Chondrocyte (in vitro differentiated cells): ENCODE measurements at regions not wholly inside any gene's neighbourhood (a gene's known extent, or its start where the extent isn't known, plus 50 kb on each side); places are given as distances from the start of the nearest gene placed in this dataset.

Source experiments
- DNase-seq: peaks from one replicate; pipeline ENCODE4 v3.0.0; 2021; ENCODE audit warnings: mixed read lengths, low spot score
- H3K27ac Mint-ChIP-seq: one replicate; pipeline ENCODE4 v1.8.0; 2021; ENCODE audit warnings: mild to moderate bottlenecking, moderate library complexity, mixed read lengths; ENCODE audit not compliant: unreplicated experiment
- H3K27me3 Mint-ChIP-seq: 2 replicates; pipeline ENCODE4 v1.8.0; 2021; ENCODE audit warnings: low read depth, mixed read lengths
- H3K36me3 Mint-ChIP-seq: 2 replicates; pipeline ENCODE4 v1.8.0; 2021; ENCODE audit warnings: low read depth, mixed read lengths
- H3K4me1 Mint-ChIP-seq: 2 replicates; pipeline ENCODE4 v1.8.0; 2021; ENCODE audit warnings: low read depth, mild to moderate bottlenecking, mixed read lengths
- H3K4me3 Mint-ChIP-seq: one replicate; pipeline ENCODE4 v1.8.0; 2021; ENCODE audit warnings: mild to moderate bottlenecking, moderate library complexity, mixed read lengths; ENCODE audit not compliant: unreplicated experiment
- H3K9me3 Mint-ChIP-seq: 2 replicates; pipeline ENCODE4 v1.8.0; 2021; ENCODE audit warnings: low read depth, mixed read lengths
- TF ChIP-seq, protein P1 (sequence below): fragments of 200-600 bp; sonication (generic); IDR thresholded peaks from 2 replicates; pipeline ENCODE4 v1.5.0; 2021; ENCODE audit warnings: antibody characterized with exemption, mild to moderate bottlenecking, moderate library complexity

DNA sequence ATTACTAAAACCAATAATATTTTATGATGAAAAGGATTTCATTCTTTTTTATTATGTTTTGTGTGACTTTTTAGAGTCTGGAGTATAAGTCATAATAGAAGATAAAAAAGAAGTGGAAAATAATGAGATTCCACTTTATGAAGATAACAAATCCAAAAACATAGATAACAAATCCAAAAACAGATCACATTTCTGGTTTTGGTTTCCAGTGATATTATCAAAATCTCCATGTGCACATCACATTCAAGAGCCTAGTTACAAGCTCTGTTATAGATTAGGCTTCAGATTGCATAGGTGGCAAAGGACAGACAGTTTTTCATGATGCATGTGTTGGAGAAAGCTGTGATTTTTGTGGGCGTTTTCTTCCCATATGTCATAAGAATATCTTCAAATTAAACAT, 648.2 kb downstream of the STK39 start:
- no peaks in the 10 kb centered on the region for H3K27me3 Mint-ChIP-seq
- no peaks in the 10 kb centered on the region for H3K36me3 Mint-ChIP-seq
- TF ChIP-seq, protein P1, sequence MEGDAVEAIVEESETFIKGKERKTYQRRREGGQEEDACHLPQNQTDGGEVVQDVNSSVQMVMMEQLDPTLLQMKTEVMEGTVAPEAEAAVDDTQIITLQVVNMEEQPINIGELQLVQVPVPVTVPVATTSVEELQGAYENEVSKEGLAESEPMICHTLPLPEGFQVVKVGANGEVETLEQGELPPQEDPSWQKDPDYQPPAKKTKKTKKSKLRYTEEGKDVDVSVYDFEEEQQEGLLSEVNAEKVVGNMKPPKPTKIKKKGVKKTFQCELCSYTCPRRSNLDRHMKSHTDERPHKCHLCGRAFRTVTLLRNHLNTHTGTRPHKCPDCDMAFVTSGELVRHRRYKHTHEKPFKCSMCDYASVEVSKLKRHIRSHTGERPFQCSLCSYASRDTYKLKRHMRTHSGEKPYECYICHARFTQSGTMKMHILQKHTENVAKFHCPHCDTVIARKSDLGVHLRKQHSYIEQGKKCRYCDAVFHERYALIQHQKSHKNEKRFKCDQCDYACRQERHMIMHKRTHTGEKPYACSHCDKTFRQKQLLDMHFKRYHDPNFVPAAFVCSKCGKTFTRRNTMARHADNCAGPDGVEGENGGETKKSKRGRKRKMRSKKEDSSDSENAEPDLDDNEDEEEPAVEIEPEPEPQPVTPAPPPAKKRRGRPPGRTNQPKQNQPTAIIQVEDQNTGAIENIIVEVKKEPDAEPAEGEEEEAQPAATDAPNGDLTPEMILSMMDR, result no peak
- DNase-seq, result no peak
- H3K9me3 Mint-ChIP-seq, result no peaks in the 10 kb centered on the region
- H3K4me3 Mint-ChIP-seq, result no peak overlapping the region
- no peak overlapping the region for H3K27ac Mint-ChIP-seq
- H3K4me1 Mint-ChIP-seq, result peaks cover 5% of the 10 kb centered on the region

DNA sequence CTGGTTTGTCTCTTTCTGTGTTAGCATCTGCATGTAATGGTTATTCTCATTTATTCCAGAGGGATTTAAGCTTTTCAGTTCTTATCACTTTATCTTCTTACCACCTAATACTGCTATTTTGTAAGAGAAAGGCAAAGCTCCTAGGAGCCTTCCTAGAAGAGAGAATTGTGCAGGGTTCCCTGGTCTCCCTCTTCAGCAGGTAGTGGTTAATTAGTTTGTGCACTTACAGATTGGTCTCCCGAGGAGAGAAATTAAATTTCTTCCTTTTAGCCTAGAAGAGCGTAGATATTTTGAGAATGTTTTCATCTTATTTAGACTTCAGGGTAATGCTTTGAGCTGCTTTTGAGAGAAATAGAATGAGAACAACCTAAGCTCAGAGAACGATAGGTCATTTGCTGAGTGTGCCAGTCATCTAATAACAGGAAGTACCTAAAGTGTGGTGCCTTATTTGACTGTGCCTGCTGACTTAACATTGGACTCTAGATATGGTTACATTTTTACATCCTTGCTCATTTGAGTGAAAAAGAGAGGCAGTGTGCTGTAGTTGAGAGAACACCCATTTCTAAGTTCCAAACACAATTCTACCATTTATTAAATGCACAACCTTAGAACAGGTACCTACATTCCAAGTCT, 651.4 kb downstream of the STK39 start:
- DNase-seq, result no peak
- no peaks in the 10 kb centered on the region for H3K36me3 Mint-ChIP-seq
- H3K27me3 Mint-ChIP-seq, result no peaks in the 10 kb centered on the region
- H3K4me3 Mint-ChIP-seq, result no peak overlapping the region
- H3K4me1 Mint-ChIP-seq, result peaks cover 5% of the 10 kb centered on the region
- no peak overlapping the region for H3K27ac Mint-ChIP-seq
- TF ChIP-seq, protein P1, result no peak
- no peaks in the 10 kb centered on the region for H3K9me3 Mint-ChIP-seq

DNA sequence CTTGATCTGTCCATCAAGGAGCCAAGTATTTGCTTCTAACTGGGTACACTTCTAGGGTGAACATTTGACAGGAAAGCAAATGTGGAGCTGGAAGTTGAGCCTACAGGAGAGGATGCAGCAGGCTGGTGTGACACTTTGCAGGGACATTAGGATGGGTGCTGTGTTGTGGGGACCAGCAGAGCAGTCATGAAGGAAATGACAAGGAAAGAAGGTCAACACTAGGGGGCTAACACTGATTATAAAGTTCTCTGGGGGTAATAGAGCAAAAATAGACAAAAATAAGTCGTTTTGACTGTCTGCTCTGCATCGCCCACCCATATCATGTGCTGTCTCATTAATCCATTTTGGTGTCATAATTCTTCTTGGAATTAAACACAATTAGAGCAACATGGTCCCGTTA, 652.4 kb downstream of the STK39 start:
- TF ChIP-seq, protein P1, result no peak
- H3K4me3 Mint-ChIP-seq, result no peak overlapping the region
- H3K36me3 Mint-ChIP-seq, result no peaks in the 10 kb centered on the region
- peaks cover 5% of the 10 kb centered on the region for H3K4me1 Mint-ChIP-seq
- no peaks in the 10 kb centered on the region for H3K9me3 Mint-ChIP-seq
- H3K27me3 Mint-ChIP-seq, result no peaks in the 10 kb centered on the region
- no peak for DNase-seq
- H3K27ac Mint-ChIP-seq, result no peak overlapping the region

DNA sequence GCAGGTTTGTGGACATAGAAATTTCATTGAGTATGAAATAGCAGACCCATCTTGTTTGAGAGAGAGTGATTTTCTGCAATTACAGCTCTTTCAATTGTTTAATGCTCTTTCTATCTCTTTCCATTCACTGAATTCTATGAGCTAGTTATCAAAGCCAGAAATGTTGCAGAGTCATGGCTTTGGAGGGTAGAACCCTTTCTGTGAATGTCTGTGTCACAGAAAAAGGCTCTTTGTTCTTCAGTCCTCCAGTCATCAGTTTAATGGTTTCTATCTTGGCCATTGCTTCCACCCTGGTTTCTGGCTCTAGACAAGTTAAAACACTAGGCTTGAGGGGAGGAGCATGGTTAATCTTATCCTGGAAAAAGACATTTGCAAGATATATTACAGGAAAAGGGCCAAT, 655.0 kb downstream of the STK39 start:
- Mint-ChIP-seq H3K4me1 (peaks cover 5% of the 10 kb centered on the region), H3K36me3 (no peaks in the 10 kb centered on the region), H3K27me3 (no peaks in the 10 kb centered on the region), H3K27ac (no peak overlapping the region), H3K9me3 (no peaks in the 10 kb centered on the region), H3K4me3 (no peak overlapping the region)
- TF ChIP-seq, protein P1, result no peak
- no peak for DNase-seq

DNA sequence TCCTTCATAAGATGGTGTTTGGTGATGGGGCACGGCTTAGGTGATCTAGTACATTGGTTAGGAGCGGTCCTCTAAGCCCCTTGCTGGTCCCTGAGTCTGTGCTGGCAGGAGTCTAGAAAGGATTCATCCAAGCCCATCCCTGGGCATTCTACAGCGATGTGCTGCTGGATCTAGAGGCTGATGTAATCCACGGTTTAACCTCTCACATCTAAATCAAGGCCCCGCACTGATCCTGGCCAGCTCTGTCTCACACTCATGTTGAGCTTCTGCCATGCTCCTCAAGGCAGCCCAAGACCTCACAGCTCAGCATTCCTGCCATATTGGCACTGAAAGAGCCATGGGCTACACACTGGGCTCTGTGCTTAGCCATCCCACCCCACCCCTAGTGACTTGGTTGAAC, 664.8 kb downstream of the STK39 start:
- TF ChIP-seq, protein P1, result no peak
- H3K4me1 Mint-ChIP-seq, result peaks cover 10% of the 10 kb centered on the region
- peak; percentile 41 for DNase-seq
- no peaks in the 10 kb centered on the region for H3K27me3 Mint-ChIP-seq
- H3K27ac Mint-ChIP-seq, result no peak overlapping the region
- H3K36me3 Mint-ChIP-seq, result no peaks in the 10 kb centered on the region
- H3K9me3 Mint-ChIP-seq, result no peaks in the 10 kb centered on the region
- no peak overlapping the region for H3K4me3 Mint-ChIP-seq
